ENCODE measurements at regions not wholly inside any gene's neighbourhood (a gene's known extent, or its start where the extent isn't known, plus 50 kb on each side); places are given as distances from the start of the nearest gene placed in this dataset.
A peak's percentile ranks its signal among the peaks of the same experiment; 100 is the strongest.

DNA sequence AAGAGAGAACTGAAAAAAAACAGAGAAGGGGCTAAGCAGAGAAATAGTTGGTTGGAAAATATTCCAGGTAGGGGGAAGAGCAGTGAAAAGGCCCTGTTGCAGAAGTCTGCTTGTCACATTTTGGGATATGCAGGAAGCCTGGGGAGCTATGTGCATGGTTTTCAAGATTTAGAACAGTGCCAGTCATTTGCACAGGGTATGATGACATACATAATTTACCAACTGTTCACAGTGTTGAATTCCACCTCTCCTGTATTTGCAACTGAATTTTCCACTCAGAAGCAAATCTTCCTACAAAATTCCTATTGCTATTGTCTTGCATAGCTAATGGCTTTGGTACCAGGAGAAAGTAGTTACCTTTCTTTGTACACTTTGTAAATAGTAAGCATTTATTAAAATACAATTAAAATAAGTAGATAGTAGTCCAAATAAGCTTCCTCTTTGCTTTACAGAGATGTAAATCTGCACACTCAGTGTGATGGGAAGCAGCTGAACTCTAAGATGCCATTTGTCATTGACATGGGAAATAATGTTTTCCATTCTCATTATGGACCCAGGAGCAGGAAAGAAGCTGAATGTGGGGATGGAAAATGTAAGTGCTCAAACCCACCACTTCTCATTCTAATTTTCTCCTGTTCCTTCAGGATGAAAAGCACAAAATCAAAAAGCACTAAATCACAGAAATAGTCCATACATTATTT, 177.4 kb downstream of the BTG1 start:
- no peak overlapping the region for H3K4me2 ChIP-seq (ENCODE audit: low read length)
- Mint-ChIP-seq H3K4me1 (ENCODE audit: low read depth, unreplicated experiment) (peaks cover 10% of the 10 kb centered on the region), H3K36me3 (ENCODE audit: low read depth, unreplicated experiment) (no peaks in the 10 kb centered on the region), H3K4me3 (ENCODE audit: unreplicated experiment) (no peak overlapping the region), H3K27ac (ENCODE audit: unreplicated experiment) (peak overlapping the region; percentile 69), H3K9me3 (ENCODE audit: unreplicated experiment) (peaks cover 8% of the 10 kb centered on the region), H3K27me3 (ENCODE audit: low read depth, unreplicated experiment) (no peaks in the 10 kb centered on the region)
- TF ChIP-seq, protein P1, sequence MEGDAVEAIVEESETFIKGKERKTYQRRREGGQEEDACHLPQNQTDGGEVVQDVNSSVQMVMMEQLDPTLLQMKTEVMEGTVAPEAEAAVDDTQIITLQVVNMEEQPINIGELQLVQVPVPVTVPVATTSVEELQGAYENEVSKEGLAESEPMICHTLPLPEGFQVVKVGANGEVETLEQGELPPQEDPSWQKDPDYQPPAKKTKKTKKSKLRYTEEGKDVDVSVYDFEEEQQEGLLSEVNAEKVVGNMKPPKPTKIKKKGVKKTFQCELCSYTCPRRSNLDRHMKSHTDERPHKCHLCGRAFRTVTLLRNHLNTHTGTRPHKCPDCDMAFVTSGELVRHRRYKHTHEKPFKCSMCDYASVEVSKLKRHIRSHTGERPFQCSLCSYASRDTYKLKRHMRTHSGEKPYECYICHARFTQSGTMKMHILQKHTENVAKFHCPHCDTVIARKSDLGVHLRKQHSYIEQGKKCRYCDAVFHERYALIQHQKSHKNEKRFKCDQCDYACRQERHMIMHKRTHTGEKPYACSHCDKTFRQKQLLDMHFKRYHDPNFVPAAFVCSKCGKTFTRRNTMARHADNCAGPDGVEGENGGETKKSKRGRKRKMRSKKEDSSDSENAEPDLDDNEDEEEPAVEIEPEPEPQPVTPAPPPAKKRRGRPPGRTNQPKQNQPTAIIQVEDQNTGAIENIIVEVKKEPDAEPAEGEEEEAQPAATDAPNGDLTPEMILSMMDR (IDR thresholded peaks at IDR 0.05; ENCODE audit: insufficient read depth, low read depth, low read length): no peak
- no peak for TF ChIP-seq EZH2 (IDR thresholded peaks at IDR 0.05; ENCODE audit: insufficient read depth, low read length)
- H3K27me3 ChIP-seq (ENCODE audit: insufficient read depth, low read length): no peaks in the 10 kb centered on the region
- no peak overlapping the region for H2AFZ ChIP-seq (ENCODE audit: low read depth, low read length)
- no peak for FAIRE-seq
- H3K4me1 ChIP-seq (ENCODE audit: insufficient read depth, low read length): no peaks in the 10 kb centered on the region
- DNase-seq (ENCODE audit: low read depth): no peak
- H3K27ac ChIP-seq (ENCODE audit: low read depth, low read length): no peak overlapping the region
- no peaks in the 10 kb centered on the region for H3K9me3 ChIP-seq (ENCODE audit: insufficient read depth, low read depth, low read length)
- H3K4me3 ChIP-seq (ENCODE audit: insufficient read depth, low read depth, low read length): no peak overlapping the region
- H3K79me2 ChIP-seq (ENCODE audit: insufficient read depth, low read length): no peaks in the 10 kb centered on the region
- H4K20me1 ChIP-seq (ENCODE audit: insufficient read depth, low read length): no peaks in the 10 kb centered on the region
- H3K9ac ChIP-seq (ENCODE audit: low read length): no peak overlapping the region
- H3K36me3 ChIP-seq (ENCODE audit: insufficient read depth, low read length): no peaks in the 10 kb centered on the region

DNA sequence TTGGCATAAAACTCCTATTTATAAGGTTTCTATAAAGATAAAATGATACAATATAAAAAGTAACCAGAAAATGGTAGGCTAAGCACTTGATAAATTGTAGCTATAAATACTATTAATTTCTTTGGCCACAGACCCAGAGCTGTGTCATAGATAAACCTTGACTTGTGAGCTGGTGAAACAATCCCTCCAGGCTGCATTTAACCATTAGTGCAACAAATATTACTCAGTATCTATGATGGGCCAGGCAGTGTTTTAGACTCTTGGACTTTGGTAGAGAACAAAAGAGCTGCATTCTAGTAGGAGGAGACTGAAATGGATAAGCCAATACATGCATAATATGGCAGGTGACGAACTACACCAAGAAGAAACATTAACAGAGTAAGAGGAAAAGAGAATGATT, 178.1 kb downstream of the BTG1 start:
- Mint-ChIP-seq H3K4me3 (ENCODE audit: unreplicated experiment) (no peak overlapping the region), H3K27ac (ENCODE audit: unreplicated experiment) (no peak overlapping the region), H3K27me3 (ENCODE audit: low read depth, unreplicated experiment) (no peaks in the 10 kb centered on the region), H3K4me1 (ENCODE audit: low read depth, unreplicated experiment) (peaks cover 10% of the 10 kb centered on the region), H3K36me3 (ENCODE audit: low read depth, unreplicated experiment) (no peaks in the 10 kb centered on the region), H3K9me3 (ENCODE audit: unreplicated experiment) (peaks cover 8% of the 10 kb centered on the region)
- no peak for FAIRE-seq
- Histone ChIP-seq H3K4me3 (ENCODE audit: insufficient read depth, low read depth, low read length) (no peak overlapping the region), H3K9me3 (ENCODE audit: insufficient read depth, low read depth, low read length) (no peaks in the 10 kb centered on the region), H3K79me2 (ENCODE audit: insufficient read depth, low read length) (no peaks in the 10 kb centered on the region), H4K20me1 (ENCODE audit: insufficient read depth, low read length) (no peaks in the 10 kb centered on the region), H3K27me3 (ENCODE audit: insufficient read depth, low read length) (no peaks in the 10 kb centered on the region), H2AFZ (ENCODE audit: low read depth, low read length) (no peak overlapping the region), H3K4me1 (ENCODE audit: insufficient read depth, low read length) (no peaks in the 10 kb centered on the region), H3K27ac (ENCODE audit: low read depth, low read length) (no peak overlapping the region), H3K4me2 (ENCODE audit: low read length) (no peak overlapping the region), H3K9ac (ENCODE audit: low read length) (no peak overlapping the region), H3K36me3 (ENCODE audit: insufficient read depth, low read length) (no peaks in the 10 kb centered on the region)
- no peak for TF ChIP-seq EZH2 (IDR thresholded peaks at IDR 0.05; ENCODE audit: insufficient read depth, low read length)
- TF ChIP-seq, protein P1 (IDR thresholded peaks at IDR 0.05; ENCODE audit: insufficient read depth, low read depth, low read length): no peak
- peak; percentile 33 for DNase-seq (ENCODE audit: low read depth)

- Histone ChIP-seq H3K9me3 (ENCODE audit: insufficient read depth, low read depth, low read length) (no peaks in the 10 kb centered on the region), H4K20me1 (ENCODE audit: insufficient read depth, low read length) (no peaks in the 10 kb centered on the region), H3K79me2 (ENCODE audit: insufficient read depth, low read length) (no peaks in the 10 kb centered on the region), H3K4me3 (ENCODE audit: insufficient read depth, low read depth, low read length) (no peak overlapping the region), H3K36me3 (ENCODE audit: insufficient read depth, low read length) (no peaks in the 10 kb centered on the region), H2AFZ (ENCODE audit: low read depth, low read length) (no peak overlapping the region), H3K4me2 (ENCODE audit: low read length) (no peak overlapping the region), H3K4me1 (ENCODE audit: insufficient read depth, low read length) (no peaks in the 10 kb centered on the region), H3K27ac (ENCODE audit: low read depth, low read length) (no peak overlapping the region), H3K9ac (ENCODE audit: low read length) (no peak overlapping the region), H3K27me3 (ENCODE audit: insufficient read depth, low read length) (no peaks in the 10 kb centered on the region)
- H3K9me3 Mint-ChIP-seq (ENCODE audit: unreplicated experiment): peaks cover 5% of the 10 kb centered on the region
- no peaks in the 10 kb centered on the region for H3K36me3 Mint-ChIP-seq (ENCODE audit: low read depth, unreplicated experiment)
- DNase-seq (ENCODE audit: low read depth) (no peak), FAIRE-seq (no peak)
- H3K27me3 Mint-ChIP-seq (ENCODE audit: low read depth, unreplicated experiment): no peaks in the 10 kb centered on the region
- H3K27ac Mint-ChIP-seq (ENCODE audit: unreplicated experiment): peak overlapping the region; percentile 34
- H3K4me3 Mint-ChIP-seq (ENCODE audit: unreplicated experiment): no peak overlapping the region
- peaks cover 10% of the 10 kb centered on the region for H3K4me1 Mint-ChIP-seq (ENCODE audit: low read depth, unreplicated experiment)
- TF ChIP-seq, protein P1 (IDR thresholded peaks at IDR 0.05; ENCODE audit: insufficient read depth, low read depth, low read length): no peak
- no peak for TF ChIP-seq EZH2 (IDR thresholded peaks at IDR 0.05; ENCODE audit: insufficient read depth, low read length)
These were observed 179.9 kb downstream of the BTG1 start for GRCh38 chr12:91965781-91966180.
